GM12878 (cell line): ENCODE measurements at regions not wholly inside any gene's neighbourhood (a gene's known extent, or its start where the extent isn't known, plus 50 kb on each side); places are given as distances from the start of the nearest gene placed in this dataset.

Source experiments
- ATAC-seq: fragments of 200-7000 bp; cut with Tn5 transposase; 3 replicates; pipeline ENCODE4 v1.9.1; 2020; ENCODE audit warnings: mild to moderate bottlenecking, moderate library complexity
- BruUV-seq: library from RNA; stranded (reverse); fragments of 400-500 nt; replicated peaks from 2 replicates; lab custom pipeline; 2021; lab: Mats Ljungman, UMichigan
- CTCF ChIA-PET: fragments of 300-600 bp; sonication (Branson Sonifier 250); formaldehyde crosslinking; extraction: SDS; loops from one replicate; lab custom pipeline; 2021; ENCODE audit warnings: inconsistent platforms; lab: Yijun Ruan, JAX
- POLR2A ChIA-PET: fragments of 350-600 bp; formaldehyde crosslinking; extraction: SDS; loops from one replicate; lab custom pipeline; 2021; ENCODE audit warnings: inconsistent platforms; lab: Charles Lee
- RAD21 ChIA-PET: fragments of 300-600 bp; sonication (Branson Sonifier 250); formaldehyde crosslinking; loops from one replicate; lab custom pipeline; 2023; ENCODE audit warnings: antibody characterized with exemption; ENCODE audit not compliant: unreplicated experiment; lab: Charles Lee
- SMC1A ChIA-PET: fragments of 300-600 bp; sonication (Branson Sonifier 250); formaldehyde crosslinking; loops from one replicate; lab custom pipeline; 2023; ENCODE audit not compliant: unreplicated experiment, uncharacterized antibody; lab: Charles Lee
- DNase-seq: peaks from one replicate; pipeline ENCODE4 v3.0.0-alpha.2; 2011; ENCODE audit warnings: low read depth, low spot score
- FAIRE-seq: peaks from 3 replicates; lab custom pipeline; 2011; peaks lifted over from hg19 to GRCh38; lab: Jason Lieb, UNC
- H2AFZ ChIP-seq: 2 replicates; pipeline ENCODE4 v1.6.0; 2011; ENCODE audit warnings: low read depth, low read length, control low read depth; ENCODE audit not compliant: control insufficient read depth
- H3K27ac ChIP-seq: 2 replicates; pipeline ENCODE4 v1.5.1; 2011; ENCODE audit warnings: control low read depth; ENCODE audit not compliant: control insufficient read depth, insufficient read depth
- H3K27me3 ChIP-seq, 2 experiments: replicated peaks in 1 of 2; 2 replicates each; pipeline versions ENCODE4 v1.6.0 to v1.6.1; 2011; ENCODE audit warnings: low read length in 1 of 2; ENCODE audit not compliant: control insufficient read depth in 2 of 2, insufficient read depth in 2 of 2
- H3K36me3 ChIP-seq, 2 experiments: 2 replicates each; pipeline ENCODE4 v1.5.1; 2011; ENCODE audit warnings: low read length in 1 of 2; ENCODE audit not compliant: control insufficient read depth in 2 of 2, insufficient read depth in 2 of 2
- H3K4me1 ChIP-seq: 2 replicates; pipeline ENCODE4 v1.6.1; 2011; ENCODE audit warnings: mild to moderate bottlenecking, low read length, moderate library complexity, mixed read lengths; ENCODE audit not compliant: control insufficient read depth, insufficient read depth
- H3K4me2 ChIP-seq: 2 replicates; pipeline ENCODE4 v1.6.0; 2011; ENCODE audit warnings: control low read depth; ENCODE audit not compliant: control insufficient read depth, insufficient read depth
- H3K4me3 ChIP-seq: fragments of 200-600 bp; sonication (generic); 2 replicates; pipeline ENCODE4 v1.5.1; 2016
- H3K79me2 ChIP-seq: 2 replicates; pipeline ENCODE4 v1.6.0; 2011; ENCODE audit warnings: low read length; ENCODE audit not compliant: control insufficient read depth, insufficient read depth
- H3K9ac ChIP-seq: 2 replicates; pipeline ENCODE4 v1.8.0; 2011; ENCODE audit warnings: low read length, control low read depth, mixed read lengths; ENCODE audit not compliant: control insufficient read depth, insufficient read depth
- H3K9me3 ChIP-seq: replicated peaks from 3 replicates; pipeline ENCODE4 v1.5.1; 2011; ENCODE audit warnings: mild to moderate bottlenecking, low read length; ENCODE audit not compliant: control insufficient read depth, insufficient read depth
- H4K20me1 ChIP-seq: 2 replicates; pipeline ENCODE4 v1.6.0; 2011; ENCODE audit not compliant: control insufficient read depth, insufficient read depth
- BHLHE40 ChIP-seq, 2 experiments: fragments of 450-650 bp in 1 of 2; IDR thresholded peaks; 2 replicates each; pipeline ENCODE4 v1.6.1; 2011 to 2017; ENCODE audit warnings: low read depth in 2 of 2, borderline replicate concordance in 1 of 2, improper control_type of control experiment in 1 of 2, low read length in 1 of 2, mild to moderate bottlenecking in 1 of 2
- BMI1 ChIP-seq: fragments of 450-650 bp; IDR thresholded peaks from 2 replicates; pipeline ENCODE4 v1.6.1; 2016; ENCODE audit warnings: mild to moderate bottlenecking, moderate library complexity, borderline replicate concordance
- CBX3 ChIP-seq: fragments of 200-600 bp; sonication (generic); IDR thresholded peaks from 2 replicates; pipeline ENCODE4 v1.6.1; 2016; ENCODE audit warnings: low read depth, borderline replicate concordance
- CEBPB ChIP-seq, 2 experiments: fragments of 150-350 bp in 1 of 2; IDR thresholded peaks; 2 replicates each; pipeline ENCODE4 v1.6.1; 2012 to 2014; ENCODE audit warnings: low read depth in 2 of 2, low read length in 2 of 2, borderline replicate concordance in 1 of 2, inconsistent platforms in 1 of 2
- EZH2 ChIP-seq: IDR thresholded peaks from 2 replicates; pipeline ENCODE4 v1.6.1; 2012; ENCODE audit warnings: low read depth, mild to moderate bottlenecking, control low read depth, inconsistent platforms, low read length, borderline replicate concordance; ENCODE audit not compliant: control insufficient read depth
- NFIC ChIP-seq: IDR thresholded peaks from 2 replicates; pipeline ENCODE4 v1.6.1; 2012; ENCODE audit warnings: low read depth, mild to moderate bottlenecking, inconsistent platforms, low read length, moderate library complexity
- RELA ChIP-seq: fragments of 450-650 bp; IDR thresholded peaks from 2 replicates; pipeline ENCODE4 v1.8.0; 2014; ENCODE audit warnings: borderline replicate concordance; ENCODE audit not compliant: partially characterized antibody
- TAF1 ChIP-seq: IDR thresholded peaks from 2 replicates; pipeline ENCODE4 v1.6.1; 2011; ENCODE audit warnings: mild to moderate bottlenecking, low read depth, low read length, borderline replicate concordance
- TCF3 ChIP-seq: IDR thresholded peaks from 2 replicates; pipeline ENCODE4 v1.6.1; 2012; ENCODE audit warnings: low read depth, mild to moderate bottlenecking, low read length, borderline replicate concordance; ENCODE audit not compliant: insufficient read depth
- ZNF217 ChIP-seq: fragments of 450-650 bp; IDR thresholded peaks from 2 replicates; pipeline ENCODE4 v1.6.1; 2017; ENCODE audit warnings: antibody characterized with exemption, mild to moderate bottlenecking
- ZNF384 ChIP-seq: IDR thresholded peaks from 2 replicates; pipeline ENCODE4 v1.6.1; 2012; ENCODE audit warnings: low read depth, mild to moderate bottlenecking, low read length, improper control_type of control experiment, borderline replicate concordance
- ZNF622 ChIP-seq: fragments of 450-650 bp; IDR thresholded peaks from 2 replicates; pipeline ENCODE4 v1.6.1; 2017; ENCODE audit warnings: mild to moderate bottlenecking, inconsistent platforms
- ZSCAN29 ChIP-seq: fragments of 450-650 bp; IDR thresholded peaks from 2 replicates; pipeline ENCODE4 v1.6.1; 2017; ENCODE audit warnings: mild to moderate bottlenecking, moderate library complexity
- WGBS: methylation state at CpG from one replicate; pipeline ENCODE4 v1.1.6; 2016; ENCODE audit warnings: low lambda C conversion rate; ENCODE audit not compliant: insufficient replicate concordance, insufficient coverage; ENCODE audit errors: missing lambda C conversion rate; 5-methylcytosine and 5-hydroxymethylcytosine counted together
- in situ Hi-C: fragments of 300-500 bp; cut with MboI; formaldehyde crosslinking; loops from 9 replicates; pipeline ENCODE4 v1.14.3; 2018; ENCODE audit warnings: mixed read lengths
- intact Hi-C: fragments of 100-400 bp; cut with micrococcal nuclease; formaldehyde crosslinking; loops from one replicate; pipeline ENCODE4 v1.14.2; 2022; ENCODE audit not compliant: unreplicated experiment
- TF ChIP-seq, protein P1 (sequence below): IDR thresholded peaks from 2 replicates; pipeline ENCODE4 v1.6.1; 2012; ENCODE audit warnings: low read depth, low read length, improper control_type of control experiment

DNA sequence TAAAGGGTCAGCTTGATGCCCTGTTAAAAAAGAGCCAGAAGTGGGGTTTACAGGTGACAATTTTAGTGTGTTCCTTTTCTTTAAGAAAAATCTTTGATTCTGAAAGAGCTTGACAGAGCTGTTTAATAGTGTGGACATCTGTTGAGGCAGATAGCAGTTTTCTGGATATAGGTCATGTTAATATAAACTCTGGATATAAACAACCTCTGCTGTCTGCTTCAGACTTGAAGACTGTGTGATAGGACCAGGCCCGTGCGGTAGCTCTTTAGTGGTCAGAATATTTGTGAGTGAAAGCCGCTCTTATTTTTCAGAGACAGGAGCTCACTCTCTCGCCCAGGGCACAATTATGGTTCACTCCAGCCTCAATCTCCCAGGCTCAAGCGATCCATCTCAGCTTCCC, 439.9 kb upstream of the RGS6 start:
- ATAC-seq (no peak), FAIRE-seq (no peak), DNase-seq (no peak)
- no peaks in the 10 kb centered on the region for H3K27me3 ChIP-seq
- POLR2A ChIA-PET: interaction anchor here (0.7 to 2.0 kb wide), 5 partner anchors 9 to 47 kb away, joined by 3 to 6 read pairs (median 4); no protein-coding TSS in a partner anchor
- peaks cover 24% of the 10 kb centered on the region for H3K4me1 ChIP-seq
- H3K4me2 ChIP-seq: no peak overlapping the region
- RAD21 ChIA-PET: interaction anchor here (0.6 to 1.2 kb wide), 6 partner anchors 15 to 220 kb away, joined by 3 read pairs; no protein-coding TSS in a partner anchor
- intact Hi-C loops: no loop called here
- H3K9me3 ChIP-seq: peaks cover 8% of the 10 kb centered on the region; the same call in 2 of the 3 replicates
- in situ Hi-C loops: no loop called here
- CTCF ChIA-PET: interaction anchor here (1.1 to 1.9 kb wide), 2 partner anchors 18 to 58 kb away, joined by 3 to 5 read pairs; no protein-coding TSS in a partner anchor
- no peak overlapping the region for H2AFZ ChIP-seq
- H4K20me1 ChIP-seq: no peaks in the 10 kb centered on the region
- WGBS: 98% methylated on average over 5 of the region's 5 CpGs
- TF ChIP-seq BHLHE40 (IDR thresholded peaks at IDR 0.05; ENCODE audit: borderline replicate concordance in 1 of 2, low read depth in 2 of 2, low read length in 1 of 2): no peak
- TF ChIP-seq TCF3: no peak
- no peak for TF ChIP-seq TAF1
- TF ChIP-seq, protein P1, sequence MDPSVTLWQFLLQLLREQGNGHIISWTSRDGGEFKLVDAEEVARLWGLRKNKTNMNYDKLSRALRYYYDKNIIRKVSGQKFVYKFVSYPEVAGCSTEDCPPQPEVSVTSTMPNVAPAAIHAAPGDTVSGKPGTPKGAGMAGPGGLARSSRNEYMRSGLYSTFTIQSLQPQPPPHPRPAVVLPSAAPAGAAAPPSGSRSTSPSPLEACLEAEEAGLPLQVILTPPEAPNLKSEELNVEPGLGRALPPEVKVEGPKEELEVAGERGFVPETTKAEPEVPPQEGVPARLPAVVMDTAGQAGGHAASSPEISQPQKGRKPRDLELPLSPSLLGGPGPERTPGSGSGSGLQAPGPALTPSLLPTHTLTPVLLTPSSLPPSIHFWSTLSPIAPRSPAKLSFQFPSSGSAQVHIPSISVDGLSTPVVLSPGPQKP: no peak
- no peak for TF ChIP-seq NFIC
- TF ChIP-seq CEBPB (IDR thresholded peaks at IDR 0.05; ENCODE audit: borderline replicate concordance in 1 of 2, low read depth in 2 of 2, low read length in 2 of 2): no peak
- no peak for TF ChIP-seq EZH2
- TF ChIP-seq CBX3: no peak
- TF ChIP-seq ZNF622: no peak
- TF ChIP-seq ZNF384: no peak
- no peak for TF ChIP-seq BMI1
- no peak for TF ChIP-seq RELA
- TF ChIP-seq ZSCAN29: no peak
- no peak for TF ChIP-seq ZNF217
- H3K79me2 ChIP-seq: peaks cover 36% of the 10 kb centered on the region
- H3K27ac ChIP-seq: no peak overlapping the region
- TSS peak; percentile 6 for BruUV-seq
- H3K36me3 ChIP-seq: no peaks in the 10 kb centered on the region; a peak in 2 of 4 replicates
- SMC1A ChIA-PET: interaction anchor here (1.1 to 2.1 kb wide), 7 partner anchors 9 to 167 kb away, joined by 3 to 8 read pairs (median 5); no protein-coding TSS in a partner anchor
- H3K9ac ChIP-seq: no peak overlapping the region
- no peak overlapping the region for H3K4me3 ChIP-seq
